HL-60 (cell line): ENCODE measurements at regions not wholly inside any gene's neighbourhood (a gene's known extent, or its start where the extent isn't known, plus 50 kb on each side); places are given as distances from the start of the nearest gene placed in this dataset.

Source experiments
- POLR2AphosphoS5 ChIP-seq: IDR thresholded peaks from 2 replicates; pipeline ENCODE4 v1.6.1; 2012; ENCODE audit warnings: low read depth
- TF ChIP-seq, protein P1 (sequence below): IDR thresholded peaks from one replicate; pipeline ENCODE4 v1.5.1; 2011; ENCODE audit warnings: low read length, control low read depth, inconsistent platforms; ENCODE audit not compliant: insufficient read depth
- TF ChIP-seq, protein P2 (sequence below): IDR thresholded peaks from 2 replicates; pipeline ENCODE4 v1.6.1; 2012; ENCODE audit warnings: low read depth; ENCODE audit not compliant: insufficient replicate concordance

DNA sequence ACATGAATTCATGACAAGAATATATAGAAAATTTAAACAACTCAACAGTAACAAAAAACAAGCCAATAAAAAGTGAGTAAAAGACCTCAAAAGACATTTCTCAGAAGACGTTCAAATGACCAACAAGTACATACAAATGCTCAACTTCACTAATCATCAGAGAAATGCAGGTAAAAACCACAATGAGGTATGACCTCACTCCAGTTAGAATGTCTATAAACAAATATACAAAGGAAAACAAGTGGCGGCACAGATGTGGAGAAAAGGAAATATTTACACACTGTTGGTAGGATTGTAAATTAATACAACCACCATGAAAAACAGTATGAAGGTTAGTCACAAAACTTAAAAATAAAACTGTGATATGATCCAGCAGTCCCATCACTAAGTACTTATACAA is 1033.1 kb downstream of the RAPGEF2 start:
- no peak for TF ChIP-seq POLR2AphosphoS5
- TF ChIP-seq, protein P1, sequence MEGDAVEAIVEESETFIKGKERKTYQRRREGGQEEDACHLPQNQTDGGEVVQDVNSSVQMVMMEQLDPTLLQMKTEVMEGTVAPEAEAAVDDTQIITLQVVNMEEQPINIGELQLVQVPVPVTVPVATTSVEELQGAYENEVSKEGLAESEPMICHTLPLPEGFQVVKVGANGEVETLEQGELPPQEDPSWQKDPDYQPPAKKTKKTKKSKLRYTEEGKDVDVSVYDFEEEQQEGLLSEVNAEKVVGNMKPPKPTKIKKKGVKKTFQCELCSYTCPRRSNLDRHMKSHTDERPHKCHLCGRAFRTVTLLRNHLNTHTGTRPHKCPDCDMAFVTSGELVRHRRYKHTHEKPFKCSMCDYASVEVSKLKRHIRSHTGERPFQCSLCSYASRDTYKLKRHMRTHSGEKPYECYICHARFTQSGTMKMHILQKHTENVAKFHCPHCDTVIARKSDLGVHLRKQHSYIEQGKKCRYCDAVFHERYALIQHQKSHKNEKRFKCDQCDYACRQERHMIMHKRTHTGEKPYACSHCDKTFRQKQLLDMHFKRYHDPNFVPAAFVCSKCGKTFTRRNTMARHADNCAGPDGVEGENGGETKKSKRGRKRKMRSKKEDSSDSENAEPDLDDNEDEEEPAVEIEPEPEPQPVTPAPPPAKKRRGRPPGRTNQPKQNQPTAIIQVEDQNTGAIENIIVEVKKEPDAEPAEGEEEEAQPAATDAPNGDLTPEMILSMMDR = no peak
- TF ChIP-seq, protein P2, sequence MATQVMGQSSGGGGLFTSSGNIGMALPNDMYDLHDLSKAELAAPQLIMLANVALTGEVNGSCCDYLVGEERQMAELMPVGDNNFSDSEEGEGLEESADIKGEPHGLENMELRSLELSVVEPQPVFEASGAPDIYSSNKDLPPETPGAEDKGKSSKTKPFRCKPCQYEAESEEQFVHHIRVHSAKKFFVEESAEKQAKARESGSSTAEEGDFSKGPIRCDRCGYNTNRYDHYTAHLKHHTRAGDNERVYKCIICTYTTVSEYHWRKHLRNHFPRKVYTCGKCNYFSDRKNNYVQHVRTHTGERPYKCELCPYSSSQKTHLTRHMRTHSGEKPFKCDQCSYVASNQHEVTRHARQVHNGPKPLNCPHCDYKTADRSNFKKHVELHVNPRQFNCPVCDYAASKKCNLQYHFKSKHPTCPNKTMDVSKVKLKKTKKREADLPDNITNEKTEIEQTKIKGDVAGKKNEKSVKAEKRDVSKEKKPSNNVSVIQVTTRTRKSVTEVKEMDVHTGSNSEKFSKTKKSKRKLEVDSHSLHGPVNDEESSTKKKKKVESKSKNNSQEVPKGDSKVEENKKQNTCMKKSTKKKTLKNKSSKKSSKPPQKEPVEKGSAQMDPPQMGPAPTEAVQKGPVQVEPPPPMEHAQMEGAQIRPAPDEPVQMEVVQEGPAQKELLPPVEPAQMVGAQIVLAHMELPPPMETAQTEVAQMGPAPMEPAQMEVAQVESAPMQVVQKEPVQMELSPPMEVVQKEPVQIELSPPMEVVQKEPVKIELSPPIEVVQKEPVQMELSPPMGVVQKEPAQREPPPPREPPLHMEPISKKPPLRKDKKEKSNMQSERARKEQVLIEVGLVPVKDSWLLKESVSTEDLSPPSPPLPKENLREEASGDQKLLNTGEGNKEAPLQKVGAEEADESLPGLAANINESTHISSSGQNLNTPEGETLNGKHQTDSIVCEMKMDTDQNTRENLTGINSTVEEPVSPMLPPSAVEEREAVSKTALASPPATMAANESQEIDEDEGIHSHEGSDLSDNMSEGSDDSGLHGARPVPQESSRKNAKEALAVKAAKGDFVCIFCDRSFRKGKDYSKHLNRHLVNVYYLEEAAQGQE = no peak
